GM12875 (cell line): ENCODE measurements at regions not wholly inside any gene's neighbourhood (a gene's known extent, or its start where the extent isn't known, plus 50 kb on each side); places are given as distances from the start of the nearest gene placed in this dataset.

Experiments used
- H3K4me3 ChIP-seq: one replicate; pipeline ENCODE4 v1.5.1; 2011; ENCODE audit warnings: low read depth, low read length, control low read depth
- CTCF ChIP-seq: IDR thresholded peaks from 2 replicates; pipeline ENCODE4 v1.5.1; 2011; ENCODE audit warnings: low read depth, mild to moderate bottlenecking, control low read depth, inconsistent platforms, low read length, moderate library complexity, borderline replicate concordance; ENCODE audit not compliant: insufficient read depth

- no peak overlapping the region for H3K4me3 ChIP-seq
- no peak for TF ChIP-seq CTCF
Observed at GRCh38 chr5:54832045-54832444, 153.3 kb downstream of the ESM1 start.

GRCh38 chr5:54831233-54831632 is 154.2 kb downstream of the ESM1 start:
- H3K4me3 ChIP-seq, result no peak overlapping the region
- TF ChIP-seq CTCF, result no peak

- H3K4me3 ChIP-seq, result no peak overlapping the region
- TF ChIP-seq CTCF, result no peak
Observed at GRCh38 chr5:54829676-54830535, 155.5 kb downstream of the ESM1 start.

- no peak for TF ChIP-seq CTCF
- no peak overlapping the region for H3K4me3 ChIP-seq
Observed at GRCh38 chr5:54829102-54829501, 156.3 kb downstream of the ESM1 start.

- TF ChIP-seq CTCF, result no peak
- H3K4me3 ChIP-seq, result no peak overlapping the region
Observed at GRCh38 chr5:54828151-54828550, 157.2 kb downstream of the ESM1 start.

GRCh38 chr5:54825005-54825404 is 160.4 kb downstream of the ESM1 start:
- no peak overlapping the region for H3K4me3 ChIP-seq
- TF ChIP-seq CTCF, result no peak

GRCh38 chr5:54823006-54823405 is 162.4 kb downstream of the ESM1 start:
- no peak overlapping the region for H3K4me3 ChIP-seq
- TF ChIP-seq CTCF, result no peak
